ENCODE measurements at regions not wholly inside any gene's neighbourhood (a gene's known extent, or its start where the extent isn't known, plus 50 kb on each side); places are given as distances from the start of the nearest gene placed in this dataset.
"Not testable (repeated sequence)": the region's sequence is repeated elsewhere in the genome, so short reads cannot be mapped to it uniquely, and the experiment has no call there.

- peak; percentile 49 for DNase-seq
Measured at GRCh38 chr4:101730291-101731117, 60.0 kb upstream of the BANK1 start.

GRCh38 chr4:101727238-101727637, 63.3 kb upstream of the BANK1 start:
- DNase-seq = no peak

DNA sequence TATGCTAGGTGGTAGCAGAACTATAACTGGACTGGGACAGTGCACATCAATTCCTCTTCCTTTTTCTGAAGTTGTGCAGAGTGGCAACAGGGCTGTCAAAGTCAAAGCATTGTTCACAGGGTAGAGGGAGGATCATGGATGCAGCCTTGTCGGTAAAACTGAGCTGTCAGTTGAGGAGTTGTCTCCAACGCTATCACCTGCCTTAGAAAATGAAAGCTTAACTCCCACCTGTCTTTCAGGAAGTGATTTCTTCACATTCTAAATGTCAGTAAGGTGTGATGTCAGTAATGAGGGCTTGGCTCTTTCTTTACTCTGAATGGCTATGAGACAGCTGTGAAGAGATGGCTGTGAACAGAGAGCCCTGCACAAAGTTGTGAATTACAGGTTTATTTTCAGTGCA, 66.4 kb upstream of the BANK1 start:
- DNase-seq = no peak

DNA sequence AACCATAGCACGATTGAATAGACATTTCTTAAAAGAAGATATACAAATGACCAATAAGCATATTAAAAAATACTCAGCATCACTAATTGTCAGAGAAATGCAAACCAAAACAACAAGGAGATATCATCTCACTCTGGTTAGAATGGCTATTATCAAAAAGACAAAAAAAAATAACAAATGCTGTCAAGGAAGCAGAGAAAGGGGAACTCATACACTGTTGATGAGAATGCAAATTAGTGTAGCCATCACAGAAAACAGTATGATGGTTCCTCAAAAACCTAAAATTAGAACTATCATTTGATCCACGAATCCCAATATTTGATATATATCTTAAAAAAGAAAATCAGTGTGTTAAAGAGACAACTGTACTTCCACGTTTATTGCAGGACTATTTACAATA, 71.7 kb upstream of the BANK1 start:
- no peak for DNase-seq

DNA sequence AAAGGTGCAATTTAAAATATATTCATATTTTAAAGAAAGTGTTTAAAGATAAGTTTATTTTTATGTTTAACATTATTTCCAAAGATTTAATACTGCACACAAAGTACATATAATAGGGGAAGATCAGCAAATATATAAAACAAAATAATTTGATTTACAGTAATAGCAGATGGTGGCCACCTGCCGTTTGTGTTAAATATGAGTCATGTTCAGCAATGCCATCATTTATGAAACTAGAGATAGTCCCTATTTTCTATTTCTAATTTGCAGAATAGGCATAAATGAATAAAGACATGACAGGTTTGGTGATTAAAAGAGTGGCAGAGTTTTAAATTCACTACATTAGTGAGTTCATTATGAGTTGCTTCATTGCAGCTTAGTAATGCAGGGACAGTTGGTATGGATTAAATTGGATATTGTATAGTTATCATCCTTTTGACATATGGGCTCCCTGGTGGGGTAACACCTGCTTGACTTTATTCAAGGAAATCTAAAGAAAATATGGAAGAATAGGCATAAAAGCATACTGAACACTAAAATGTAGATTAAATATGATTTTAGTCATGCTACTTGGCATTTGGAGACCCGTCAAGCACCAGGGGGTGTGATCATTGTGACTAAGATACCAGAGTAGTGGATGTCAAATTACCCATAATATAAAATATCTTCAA, 78.8 kb upstream of the BANK1 start:
- no peak for DNase-seq

- DNase-seq = no peak
Measured at GRCh38 chr4:101710806-101711205, 79.7 kb upstream of the BANK1 start.

- DNase-seq = no peak
Measured at GRCh38 chr4:101708293-101709039, 82.1 kb upstream of the BANK1 start.

GRCh38 chr4:101707596-101707995, 82.9 kb upstream of the BANK1 start:
- DNase-seq = no peak

DNA sequence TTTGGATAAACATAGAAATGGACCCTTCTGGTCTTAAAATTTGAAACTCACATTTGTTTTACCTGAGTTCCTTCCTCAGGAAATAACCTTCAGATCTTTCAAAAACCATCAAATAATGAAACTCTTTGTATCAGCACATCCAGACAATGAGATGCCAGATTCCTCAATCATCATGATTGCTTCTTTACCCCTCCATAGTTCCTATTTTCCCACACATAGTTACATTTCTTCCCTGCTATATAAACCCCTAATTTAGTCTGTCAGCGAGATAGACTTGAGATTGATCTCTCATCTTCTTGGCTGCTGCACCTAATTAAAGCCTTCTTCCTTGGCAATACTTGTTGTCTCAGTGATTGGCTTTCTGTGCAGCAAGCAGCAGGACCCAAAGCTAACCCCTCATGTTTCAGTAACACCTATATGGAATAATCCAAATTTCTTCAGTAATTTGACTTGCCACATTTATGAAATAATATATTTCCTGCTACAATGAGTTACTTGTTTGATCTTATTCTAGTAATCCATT, 83.9 kb upstream of the BANK1 start:
- DNase-seq = no peak

GRCh38 chr4:101701551-101701950, 89.0 kb upstream of the BANK1 start:
- DNase-seq = no peak

DNA sequence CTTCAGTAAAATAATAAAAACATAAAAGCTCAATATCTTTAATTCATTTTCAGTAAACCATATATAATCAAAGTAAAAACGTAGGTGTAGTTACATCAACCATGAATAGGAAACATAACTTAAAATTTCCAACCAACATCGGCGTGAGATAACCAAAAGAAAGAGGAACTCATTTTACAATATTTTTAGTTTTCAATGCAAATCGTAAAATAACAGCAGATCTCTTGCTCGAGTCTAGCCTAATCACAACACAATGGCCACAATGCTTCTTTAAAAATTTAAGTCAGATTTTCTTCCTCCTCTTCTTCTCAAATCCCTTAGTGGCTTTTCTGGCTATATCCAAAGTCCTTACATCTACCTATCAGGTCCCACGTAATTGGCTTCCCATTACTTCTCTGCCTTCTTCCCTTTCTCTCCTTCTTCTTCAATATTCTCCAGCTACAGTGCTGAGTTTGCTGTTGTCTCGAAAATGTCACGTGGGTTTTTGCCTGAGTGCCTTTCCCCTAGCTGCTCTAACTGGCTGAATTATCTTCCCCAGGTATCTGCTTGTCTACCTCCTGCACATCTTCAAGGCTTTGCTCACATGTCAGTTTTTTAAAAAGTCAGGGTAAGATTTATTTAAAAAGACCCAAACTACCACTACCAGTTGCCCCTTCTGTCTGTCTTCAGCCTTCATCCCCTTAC, 90.9 kb upstream of the BANK1 start:
- DNase-seq = no peak

DNA sequence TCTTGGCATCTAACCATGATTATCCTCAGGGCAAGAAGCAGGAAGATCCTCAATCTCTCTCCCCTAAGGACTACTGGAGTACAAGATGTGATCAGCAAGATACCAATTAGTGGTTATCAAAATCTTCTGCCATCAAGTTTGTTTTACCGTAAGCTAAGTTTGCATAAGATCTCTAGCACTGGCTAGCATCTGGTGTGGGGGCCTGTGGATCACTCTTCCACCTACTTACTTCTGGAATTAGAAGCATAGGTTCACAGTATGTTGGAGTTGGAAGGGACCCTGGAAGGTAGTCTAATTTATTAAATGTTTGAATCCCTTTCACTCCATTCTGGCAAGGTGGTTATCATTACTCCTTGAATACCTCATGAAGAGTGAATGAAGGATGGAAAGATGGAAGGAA, 93.3 kb upstream of the BANK1 start:
- no peak for DNase-seq

DNA sequence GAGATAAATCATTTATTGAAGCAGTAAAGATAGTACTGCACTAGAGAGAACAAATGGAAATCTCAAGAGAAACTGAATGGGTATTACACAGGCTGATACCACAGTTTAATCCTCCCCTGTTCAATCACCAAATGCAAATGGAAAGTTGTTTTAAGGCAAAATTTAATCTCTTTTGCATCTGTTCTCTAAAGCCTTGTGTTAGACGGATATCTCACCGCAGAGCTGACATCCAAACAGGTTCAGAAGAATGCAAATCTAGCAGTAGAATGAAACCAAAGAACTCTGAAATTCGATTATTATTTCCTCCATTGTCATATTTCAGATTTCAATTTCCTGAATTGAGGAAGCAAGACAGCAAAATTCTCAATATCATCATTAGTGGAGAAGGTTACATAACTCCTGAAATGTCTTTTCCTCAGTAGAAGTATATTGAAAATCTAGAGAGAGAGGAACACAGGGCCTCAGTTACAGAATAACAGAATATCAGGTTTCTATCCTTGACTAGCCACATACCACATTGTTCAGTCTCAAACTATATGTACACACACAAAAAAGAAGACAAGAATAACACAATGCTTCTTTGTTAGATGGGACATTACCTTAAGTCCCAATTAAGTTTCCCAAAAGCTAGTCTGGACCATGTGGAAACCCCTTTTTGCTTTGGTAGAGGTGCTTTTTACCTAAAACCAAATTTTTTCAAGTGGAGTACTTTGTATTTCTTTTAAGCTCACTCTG, 94.1 kb upstream of the BANK1 start:
- no peak for DNase-seq

- DNase-seq = no peak
Measured at GRCh38 chr4:101695176-101695575, 95.4 kb upstream of the BANK1 start.

- not testable (repeated sequence) for DNase-seq
Measured at GRCh38 chr4:101694403-101694802, 96.1 kb upstream of the BANK1 start.

DNA sequence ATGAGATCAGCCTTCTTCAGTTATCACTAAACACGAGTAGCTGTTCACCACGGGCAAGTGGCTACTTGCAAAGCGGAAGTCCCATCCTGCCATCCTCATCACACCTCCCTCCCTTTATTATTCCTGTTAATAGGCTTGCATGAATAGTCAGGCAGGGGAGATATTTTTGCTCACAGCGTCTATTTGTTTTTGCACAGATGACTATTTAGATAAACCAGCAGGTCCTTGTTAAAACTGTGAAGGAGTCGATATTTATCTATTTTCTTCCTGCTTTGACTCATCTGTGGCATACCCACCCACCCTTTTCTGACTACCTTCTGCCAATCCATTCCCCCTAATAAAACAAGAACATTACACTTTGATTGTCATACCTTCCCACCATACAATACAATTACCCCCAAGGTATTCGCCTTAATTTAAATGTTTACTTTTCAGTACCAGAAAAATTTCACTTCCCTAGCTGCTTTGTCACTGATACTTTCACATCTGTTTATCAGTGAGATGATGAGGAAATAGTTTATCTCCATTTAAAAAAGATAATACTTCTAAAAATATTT, 96.6 kb upstream of the BANK1 start:
- DNase-seq = no peak

DNA sequence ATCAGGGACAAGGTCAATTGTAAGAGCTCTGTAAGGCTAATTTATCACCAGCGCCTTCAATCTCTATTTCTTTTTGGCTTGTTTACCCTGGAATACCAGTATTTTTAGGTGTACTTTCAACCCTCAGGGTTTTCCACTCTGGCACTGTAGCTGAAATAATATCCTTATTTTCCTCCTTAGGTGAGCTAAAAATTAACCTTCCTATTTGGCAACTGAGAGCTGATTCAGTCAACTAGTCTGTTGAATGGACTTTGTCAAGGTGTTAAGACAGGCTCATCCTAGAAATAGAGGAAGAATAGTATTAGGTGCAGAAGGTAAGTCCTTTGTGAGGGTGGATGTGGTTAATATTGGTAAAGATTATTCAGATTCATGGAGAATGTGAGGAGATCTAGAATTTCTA, 101.3 kb upstream of the BANK1 start:
- DNase-seq = no peak

DNA sequence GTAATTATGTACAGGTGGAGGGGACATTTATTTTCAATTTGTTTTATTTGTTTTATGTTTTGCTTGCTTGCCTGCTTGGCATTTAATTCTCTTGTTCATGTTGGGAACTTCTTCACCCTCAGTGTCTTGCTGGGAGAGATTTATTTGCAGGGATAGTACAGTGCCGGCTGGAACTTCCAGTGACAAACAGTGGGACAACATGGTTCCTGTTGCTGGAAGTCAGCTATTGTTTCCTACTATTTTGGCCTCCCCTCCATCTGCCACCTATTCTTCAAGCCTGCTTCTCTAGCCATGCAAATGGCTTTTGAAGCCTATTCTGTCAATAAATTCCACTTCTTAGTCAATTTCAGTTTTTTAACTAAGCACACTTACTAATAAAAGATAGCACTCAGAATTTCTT, 105.4 kb upstream of the BANK1 start:
- no peak for DNase-seq

- DNase-seq = no peak
Measured at GRCh38 chr4:101682946-101683345, 107.6 kb upstream of the BANK1 start.

- DNase-seq = no peak
Measured at GRCh38 chr4:101678180-101678579, 112.3 kb upstream of the BANK1 start.

DNA sequence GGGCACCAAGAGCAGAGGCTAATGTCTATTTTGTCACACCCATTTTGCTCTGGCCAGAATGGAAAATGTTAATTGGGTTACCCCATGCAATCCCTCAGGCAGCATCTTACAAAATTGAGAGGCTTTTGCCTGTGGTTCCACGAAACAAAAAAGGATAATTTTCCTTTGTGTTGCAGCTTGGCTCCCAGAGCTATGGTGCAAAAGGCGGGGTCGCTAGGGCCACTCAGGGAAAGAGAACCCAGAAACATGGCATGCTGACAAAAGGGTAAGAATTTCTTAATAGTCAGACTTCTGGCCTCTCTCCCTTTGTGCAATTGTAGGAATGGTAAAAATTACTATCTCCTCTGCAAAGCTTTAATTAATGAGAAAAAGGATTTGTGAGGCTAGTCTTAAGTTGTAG, 119.6 kb upstream of the BANK1 start:
- no peak for DNase-seq

DNA sequence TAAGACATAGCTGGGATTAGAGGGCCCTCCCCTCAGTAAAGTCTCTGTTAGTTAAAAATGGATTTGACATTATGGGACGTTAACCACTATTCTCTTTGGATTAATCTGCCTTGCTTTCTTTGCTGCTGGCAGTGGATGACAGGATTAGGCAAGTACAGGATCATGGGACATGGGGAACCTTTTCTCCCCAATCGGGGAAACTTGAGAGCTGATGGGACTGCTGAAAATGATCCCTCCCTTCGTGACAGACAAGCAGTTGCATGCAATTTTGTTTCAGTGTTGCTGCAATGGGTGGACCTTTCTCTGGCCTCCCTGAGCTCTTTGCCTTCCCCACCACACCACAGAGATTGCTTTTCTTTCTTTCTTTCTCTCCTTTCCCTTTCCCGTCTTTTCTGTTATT, 120.2 kb upstream of the BANK1 start:
- no peak for DNase-seq
